SU-DHL-6 (cell line): ENCODE measurements at regions not wholly inside any gene's neighbourhood (a gene's known extent, or its start where the extent isn't known, plus 50 kb on each side); places are given as distances from the start of the nearest gene placed in this dataset.

Source experiments
- H2AFZ ChIP-seq: fragments of 200-600 bp; sonication (generic); 2 replicates; pipeline ENCODE4 v1.6.1; 2014; ENCODE audit warnings: low read depth, mild to moderate bottlenecking, moderate library complexity, mixed read lengths, antibody characterized with exemption, low read length; ENCODE audit not compliant: severe bottlenecking
- H3F3A ChIP-seq: fragments of 200-600 bp; shearing (Covaris generic); 2 replicates; pipeline ENCODE4 v1.6.0; 2016; ENCODE audit warnings: antibody characterized with exemption, mild to moderate bottlenecking; ENCODE audit not compliant: insufficient read depth
- H3K27ac ChIP-seq: fragments of 200-600 bp; sonication (generic); 2 replicates; pipeline ENCODE4 v1.5.1; 2016; ENCODE audit warnings: low read depth, mild to moderate bottlenecking, low read length, moderate library complexity, mixed read lengths
- H3K27me3 ChIP-seq: fragments of 200-600 bp; sonication (generic), shearing (Covaris generic); 2 replicates; pipeline ENCODE4 v1.6.0; 2014; ENCODE audit warnings: mild to moderate bottlenecking, low read length
- H3K36me3 ChIP-seq: fragments of 200-600 bp; sonication (generic); 2 replicates; pipeline ENCODE4 v1.6.1; 2014; ENCODE audit warnings: mild to moderate bottlenecking, low read length, mixed read lengths
- H3K4me2 ChIP-seq: fragments of 300-600, 200-600 bp; shearing (Covaris generic), sonication (generic); 2 replicates; pipeline ENCODE4 v1.6.0; 2014; ENCODE audit warnings: low read length, low read depth, mild to moderate bottlenecking; ENCODE audit not compliant: poor library complexity, severe bottlenecking
- H3K4me3 ChIP-seq: fragments of 200-600 bp; sonication (generic); 2 replicates; pipeline ENCODE4 v1.5.1; 2014; ENCODE audit warnings: antibody characterized with exemption, low read length, mild to moderate bottlenecking, mixed read lengths; ENCODE audit not compliant: insufficient read depth, poor library complexity, severe bottlenecking
- H3K79me2 ChIP-seq: fragments of 200-600 bp; sonication (generic); 2 replicates; pipeline ENCODE4 v1.6.1; 2014; ENCODE audit warnings: mild to moderate bottlenecking, low read length, moderate library complexity; ENCODE audit not compliant: insufficient read depth
- H3K9ac ChIP-seq: fragments of 200-600 bp; sonication (generic); 2 replicates; pipeline ENCODE4 v1.7.0; 2014; ENCODE audit warnings: mild to moderate bottlenecking, low read length
- H3K9me2 ChIP-seq: fragments of 200-600 bp; sonication (generic); replicated peaks from 2 replicates; pipeline ENCODE4 v1.6.1; 2014; ENCODE audit warnings: low read length; ENCODE audit not compliant: insufficient read depth
- H3K9me3 ChIP-seq: fragments of 200-600 bp; sonication (generic); 2 replicates; pipeline ENCODE4 v1.6.1; 2014; ENCODE audit warnings: low read length, mixed read lengths; ENCODE audit not compliant: insufficient read depth
- H4K20me1 ChIP-seq: fragments of 200-600 bp; sonication (generic); 2 replicates; pipeline ENCODE4 v1.6.1; 2014; ENCODE audit warnings: low read depth, mild to moderate bottlenecking, antibody characterized with exemption, low read length, moderate library complexity, mixed read lengths
- CTCF ChIP-seq: fragments of 200-600 bp; sonication (generic); IDR thresholded peaks from one replicate; pipeline ENCODE4 v1.5.1; 2017; ENCODE audit warnings: antibody characterized with exemption, mild to moderate bottlenecking, low read length, moderate library complexity; ENCODE audit not compliant: insufficient read depth, poor library complexity, severe bottlenecking
- EZH2phosphoT487 ChIP-seq: fragments of 200-600 bp; sonication (generic), shearing (Covaris generic); conservative IDR thresholded peaks from 2 replicates; pipeline ENCODE4 v1.6.1; 2018; ENCODE audit warnings: mild to moderate bottlenecking, antibody characterized with exemption, low read length, moderate library complexity, mixed read lengths

- Histone ChIP-seq H4K20me1 (no peaks in the 10 kb centered on the region), H3K9me2 (no peaks in the 10 kb centered on the region), H3K27ac (no peak overlapping the region), H3K36me3 (no peaks in the 10 kb centered on the region), H3K9ac (no peak overlapping the region), H3K79me2 (no peaks in the 10 kb centered on the region), H3K9me3 (no peaks in the 10 kb centered on the region), H2AFZ (no peak overlapping the region), H3F3A (no peaks in the 10 kb centered on the region), H3K4me2 (no peak overlapping the region), H3K4me3 (no peak overlapping the region), H3K27me3 (no peaks in the 10 kb centered on the region)
- TF ChIP-seq EZH2phosphoT487 (no peak), CTCF (no peak)
Observed at GRCh38 chr7:106354822-106355221, 70.0 kb upstream of the NAMPT start.

DNA sequence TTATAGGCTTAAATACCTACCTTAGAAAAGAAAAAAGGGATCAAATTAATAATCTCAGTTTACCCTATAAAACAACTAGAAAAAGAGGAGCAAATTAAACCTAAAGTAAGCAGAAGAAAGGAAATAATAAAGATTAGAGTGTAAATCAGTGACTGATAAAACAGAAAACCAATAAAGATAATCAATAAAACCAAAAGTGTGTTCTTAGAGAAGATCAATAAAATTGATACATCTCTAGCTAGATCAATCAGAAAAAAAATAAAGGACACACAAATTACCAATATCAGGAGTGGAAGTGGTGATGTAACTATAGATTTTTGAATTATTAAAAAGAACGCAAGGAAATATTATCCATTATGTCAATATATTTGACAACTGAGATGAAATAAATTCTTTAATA, 69.2 kb upstream of the NAMPT start:
- Histone ChIP-seq H3K4me2 (no peak overlapping the region), H3F3A (no peaks in the 10 kb centered on the region), H4K20me1 (no peaks in the 10 kb centered on the region), H3K36me3 (no peaks in the 10 kb centered on the region), H3K9ac (no peak overlapping the region), H3K9me2 (no peaks in the 10 kb centered on the region), H3K9me3 (no peaks in the 10 kb centered on the region), H3K27ac (no peak overlapping the region), H2AFZ (no peak overlapping the region), H3K79me2 (no peaks in the 10 kb centered on the region), H3K4me3 (no peak overlapping the region), H3K27me3 (no peaks in the 10 kb centered on the region)
- TF ChIP-seq EZH2phosphoT487 (no peak), CTCF (no peak)

DNA sequence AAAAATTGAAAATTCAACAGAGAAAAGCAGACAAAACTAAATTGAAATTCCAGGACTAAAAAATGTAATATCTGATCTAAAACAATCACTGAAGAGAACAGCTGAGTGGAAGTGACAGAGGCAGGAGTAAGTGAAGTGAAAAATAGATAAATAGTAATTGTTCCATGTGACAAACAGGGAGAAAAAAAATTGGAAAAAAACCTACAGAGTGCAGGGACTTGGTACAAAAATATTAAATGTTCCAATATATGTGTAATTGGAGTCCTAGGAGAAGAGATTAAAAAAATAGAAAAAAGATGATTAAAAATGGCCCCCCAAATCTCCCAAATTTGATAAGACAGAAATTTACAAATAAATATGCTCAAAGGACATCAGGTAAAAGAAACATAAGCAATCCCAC, 63.4 kb upstream of the NAMPT start:
- Histone ChIP-seq H3K9me2 (no peaks in the 10 kb centered on the region), H3K27me3 (no peaks in the 10 kb centered on the region), H3K9ac (no peak overlapping the region), H4K20me1 (no peaks in the 10 kb centered on the region), H2AFZ (no peak overlapping the region), H3K9me3 (no peaks in the 10 kb centered on the region), H3K27ac (no peak overlapping the region), H3K36me3 (no peaks in the 10 kb centered on the region), H3K79me2 (no peaks in the 10 kb centered on the region), H3F3A (no peaks in the 10 kb centered on the region), H3K4me3 (no peak overlapping the region), H3K4me2 (no peak overlapping the region)
- TF ChIP-seq CTCF (no peak), EZH2phosphoT487 (no peak)
